Prostate gland (tissue), 2 donors: ENCODE measurements at regions not wholly inside any gene's neighbourhood (a gene's known extent, or its start where the extent isn't known, plus 50 kb on each side); places are given as distances from the start of the nearest gene placed in this dataset.
"Not testable (repeated sequence)": the region's sequence is repeated elsewhere in the genome, so short reads cannot be mapped to it uniquely, and the experiment has no call there.

Experiments
- DNase-seq: peaks from one replicate; pipeline ENCODE4 v3.0.0-alpha.2; 2019; ENCODE audit warnings: low spot score
- H3K27ac ChIP-seq, 2 donors: fragments of 200-600 bp; sonication (generic); 2 replicates each; pipeline ENCODE4 v1.5.1; 2017 to 2019
- H3K27me3 ChIP-seq: fragments of 200-600 bp; sonication (generic); replicated peaks from 2 replicates; pipeline ENCODE4 v1.5.1; 2019; ENCODE audit not compliant: insufficient read depth
- H3K36me3 ChIP-seq, 2 donors: fragments of 200-600 bp; sonication (generic); 1 replicate in 1 of 2; 2 replicates in 1 of 2; pipeline versions ENCODE4 v1.5.1 to v1.8.1; 2017 to 2019
- H3K4me1 ChIP-seq: fragments of 200-600 bp; sonication (generic); replicated peaks from 2 replicates; pipeline ENCODE4 v1.5.1; 2019
- H3K4me3 ChIP-seq, 2 donors: fragments of 200-600 bp; sonication (generic); 2 replicates each; pipeline ENCODE4 v1.5.1; 2017 to 2019
- H3K9me3 ChIP-seq: fragments of 200-600 bp; sonication (generic); 2 replicates; pipeline ENCODE4 v1.5.1; 2017
- POLR2A ChIP-seq: fragments of 450-650 bp; IDR thresholded peaks from one replicate; pipeline ENCODE4 v1.6.1; 2016; ENCODE audit warnings: antibody characterized with exemption, mild to moderate bottlenecking
- POLR2AphosphoS5 ChIP-seq: sonication (generic); formaldehyde crosslinking; IDR thresholded peaks from one replicate; pipeline ENCODE4 v1.6.1; 2017; ENCODE audit warnings: antibody characterized with exemption
- WGBS: methylation state at CpG from one replicate; pipeline ENCODE4 v1.1.5; 2018; 5-methylcytosine and 5-hydroxymethylcytosine counted together
- intact Hi-C: fragments of 100-400 bp; cut with DNase I; formaldehyde crosslinking; loops from one replicate; pipeline ENCODE4 v1.14.2; 2022
- TF ChIP-seq, protein P1 (sequence below), 4 experiments: fragments of 200-600 bp in 2 of 4; fragments of 450-650 bp in 2 of 4; sonication (generic) in 2 of 4; IDR thresholded peaks; 1 replicate in 3 of 4; 2 replicates in 1 of 4; pipeline ENCODE4 v1.5.1; 2016 to 2019; ENCODE audit warnings: antibody characterized with exemption in 4 of 4, mild to moderate bottlenecking in 2 of 4, moderate library complexity in 2 of 4

DNA sequence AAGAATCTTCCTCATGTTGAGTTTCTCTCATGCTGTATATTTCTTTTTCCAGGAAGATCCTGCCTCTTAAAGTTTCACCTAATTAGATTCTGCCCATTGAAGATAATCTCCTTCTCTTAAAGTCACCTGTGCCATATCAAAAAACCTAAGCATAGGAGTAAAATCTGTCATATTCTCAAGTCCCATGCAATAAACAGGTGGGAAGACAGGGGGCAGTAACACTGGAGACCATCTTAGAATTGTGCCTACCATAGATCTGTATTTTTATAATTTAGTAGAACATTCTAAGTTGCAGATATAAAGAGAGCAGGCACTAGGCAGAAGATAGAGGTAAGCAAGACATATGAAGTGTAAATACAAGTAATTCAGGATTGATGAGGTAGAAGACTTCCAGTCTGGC lies 763.5 kb upstream of the MANEA start:
- intact Hi-C loops, result no loop called here

DNA sequence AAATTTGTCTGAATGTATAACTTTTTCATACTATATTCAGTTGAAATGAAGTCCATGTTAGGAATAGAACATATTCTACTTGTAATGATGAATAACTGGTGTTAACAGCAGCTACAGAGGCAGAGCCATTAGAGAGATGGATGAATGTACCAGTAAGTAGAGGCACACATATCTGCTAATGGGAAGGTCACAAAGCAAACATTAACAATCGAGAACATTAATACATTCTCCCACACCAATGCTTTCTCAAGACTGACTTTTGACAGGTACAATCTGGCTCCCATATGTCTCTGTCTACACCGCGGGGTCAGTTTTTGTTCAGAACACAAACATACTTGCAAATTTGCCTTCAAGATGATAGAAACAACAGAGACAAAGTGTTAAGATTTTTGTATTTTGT lies 776.0 kb upstream of the MANEA start:
- Histone ChIP-seq H3K4me1 (no peaks in the 10 kb centered on the region), H3K9me3 (no peaks in the 10 kb centered on the region), H3K4me3 (no peak overlapping the region), H3K36me3 (no peaks in the 10 kb centered on the region), H3K27ac (no peak overlapping the region), H3K27me3 (no peaks in the 10 kb centered on the region)
- no peak for DNase-seq
- 87% methylated on average over 3 of the region's 3 CpGs for WGBS
- intact Hi-C loops, result no loop called here
- no peak for TF ChIP-seq POLR2AphosphoS5
- TF ChIP-seq, protein P1, sequence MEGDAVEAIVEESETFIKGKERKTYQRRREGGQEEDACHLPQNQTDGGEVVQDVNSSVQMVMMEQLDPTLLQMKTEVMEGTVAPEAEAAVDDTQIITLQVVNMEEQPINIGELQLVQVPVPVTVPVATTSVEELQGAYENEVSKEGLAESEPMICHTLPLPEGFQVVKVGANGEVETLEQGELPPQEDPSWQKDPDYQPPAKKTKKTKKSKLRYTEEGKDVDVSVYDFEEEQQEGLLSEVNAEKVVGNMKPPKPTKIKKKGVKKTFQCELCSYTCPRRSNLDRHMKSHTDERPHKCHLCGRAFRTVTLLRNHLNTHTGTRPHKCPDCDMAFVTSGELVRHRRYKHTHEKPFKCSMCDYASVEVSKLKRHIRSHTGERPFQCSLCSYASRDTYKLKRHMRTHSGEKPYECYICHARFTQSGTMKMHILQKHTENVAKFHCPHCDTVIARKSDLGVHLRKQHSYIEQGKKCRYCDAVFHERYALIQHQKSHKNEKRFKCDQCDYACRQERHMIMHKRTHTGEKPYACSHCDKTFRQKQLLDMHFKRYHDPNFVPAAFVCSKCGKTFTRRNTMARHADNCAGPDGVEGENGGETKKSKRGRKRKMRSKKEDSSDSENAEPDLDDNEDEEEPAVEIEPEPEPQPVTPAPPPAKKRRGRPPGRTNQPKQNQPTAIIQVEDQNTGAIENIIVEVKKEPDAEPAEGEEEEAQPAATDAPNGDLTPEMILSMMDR (IDR thresholded peaks at IDR 0.05), result no peak
- TF ChIP-seq POLR2A, result no peak

More for the DNA sequence above, 763.5 kb upstream of the MANEA start:
- TF ChIP-seq, protein P1 (IDR thresholded peaks at IDR 0.05), result no peak
- TF ChIP-seq POLR2A (no peak), POLR2AphosphoS5 (no peak)
- H3K27ac ChIP-seq, result no peak overlapping the region
- no peak overlapping the region for H3K4me3 ChIP-seq
- no peaks in the 10 kb centered on the region for H3K4me1 ChIP-seq
- H3K9me3 ChIP-seq, result no peaks in the 10 kb centered on the region
- no peak for DNase-seq
- peaks cover 0 to 2% of the 10 kb centered on the region in 2 donors for H3K36me3 ChIP-seq
- no peaks in the 10 kb centered on the region for H3K27me3 ChIP-seq

DNA sequence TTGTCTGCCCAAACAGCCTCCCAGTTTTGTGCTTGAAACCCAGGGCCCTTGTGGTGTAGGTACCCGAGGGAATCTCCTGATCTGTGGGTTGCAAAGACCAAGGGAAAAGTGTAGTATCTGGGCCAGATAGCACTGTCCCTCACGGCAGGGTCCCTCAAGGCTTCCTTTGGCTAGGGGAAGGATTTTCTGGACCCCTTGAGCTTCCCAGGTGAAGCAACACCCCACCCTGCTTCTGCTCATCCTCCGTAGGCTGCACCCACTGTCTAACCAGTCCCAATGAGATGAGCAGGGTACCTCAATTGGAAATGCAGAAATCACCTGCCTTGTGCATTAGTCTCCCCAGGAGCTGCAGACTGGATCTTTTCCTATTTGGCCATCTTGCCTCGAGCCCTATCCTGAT lies 791.8 kb upstream of the MANEA start:
- H3K36me3 ChIP-seq, result no peaks in the 10 kb centered on the region
- H3K4me3 ChIP-seq, result no peak overlapping the region
- intact Hi-C loops, result no loop called here
- H3K27me3 ChIP-seq, result no peaks in the 10 kb centered on the region
- no peak overlapping the region for H3K27ac ChIP-seq
- H3K4me1 ChIP-seq, result no peaks in the 10 kb centered on the region
- no peak for DNase-seq
- 91% methylated on average over 4 of the region's 4 CpGs for WGBS
- no peaks in the 10 kb centered on the region for H3K9me3 ChIP-seq
- TF ChIP-seq POLR2AphosphoS5 (no peak), POLR2A (no peak)
- TF ChIP-seq, protein P1 (IDR thresholded peaks at IDR 0.05), result no peak

DNA sequence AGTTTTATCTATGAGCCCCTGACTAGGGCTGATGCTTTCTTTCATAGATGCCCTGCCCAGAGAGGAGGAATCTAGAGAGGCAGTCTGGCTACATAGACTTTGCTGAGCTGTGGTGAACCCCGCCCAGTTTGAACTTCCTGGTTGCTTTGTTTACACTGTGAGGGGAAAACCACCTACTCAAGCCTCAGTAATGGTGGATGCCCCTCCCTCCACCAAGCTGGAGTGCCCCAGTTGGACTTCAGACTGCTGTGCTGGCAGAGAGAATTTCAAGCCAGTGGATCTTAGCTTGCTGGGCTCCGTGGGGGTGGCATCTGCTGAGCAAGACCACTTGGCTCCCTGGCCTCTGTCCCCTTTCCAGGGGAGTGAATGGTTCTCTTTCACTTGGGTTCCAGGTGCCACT lies 792.3 kb upstream of the MANEA start:
- DNase-seq, H3K36me3 ChIP-seq, H3K4me3 ChIP-seq, intact Hi-C loops, H3K27me3 ChIP-seq, H3K4me1 ChIP-seq, H3K9me3 ChIP-seq, H3K27ac ChIP-seq: not testable (repeated sequence)
- WGBS, result 84% methylated on average over 2 of the region's 2 CpGs

DNA sequence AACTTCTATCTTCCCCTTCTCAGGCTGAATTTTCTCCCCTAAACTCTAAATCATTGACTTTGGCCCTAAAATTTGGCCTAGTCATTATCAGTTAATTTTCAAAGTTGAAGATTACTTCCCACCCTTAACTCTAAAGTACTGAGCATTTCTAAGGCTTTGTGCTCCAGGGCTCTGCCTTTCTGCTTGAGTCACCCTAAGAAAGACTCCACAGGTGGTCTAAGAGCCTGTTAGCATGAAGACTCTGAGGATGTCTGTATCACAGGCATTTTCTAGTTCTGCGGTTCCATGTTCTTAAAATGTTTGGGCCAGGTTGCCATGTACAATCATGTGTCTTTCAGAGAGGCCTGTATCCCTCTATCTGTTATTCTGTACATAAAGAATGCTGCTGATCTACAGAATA lies 808.1 kb upstream of the MANEA start:
- no peak for DNase-seq
- Histone ChIP-seq H3K9me3 (no peaks in the 10 kb centered on the region), H3K36me3 (no peaks in the 10 kb centered on the region), H3K27ac (no peak overlapping the region), H3K27me3 (no peaks in the 10 kb centered on the region), H3K4me3 (no peak overlapping the region), H3K4me1 (no peaks in the 10 kb centered on the region)
- intact Hi-C loops, result no loop called here
- TF ChIP-seq, protein P1 (IDR thresholded peaks at IDR 0.05), result no peak
- TF ChIP-seq POLR2AphosphoS5 (no peak), POLR2A (no peak)
- WGBS, result 95% methylated on average over 1 of the region's 1 CpG
